ENCODE measurements at regions not wholly inside any gene's neighbourhood (a gene's known extent, or its start where the extent isn't known, plus 50 kb on each side); places are given as distances from the start of the nearest gene placed in this dataset.

DNA sequence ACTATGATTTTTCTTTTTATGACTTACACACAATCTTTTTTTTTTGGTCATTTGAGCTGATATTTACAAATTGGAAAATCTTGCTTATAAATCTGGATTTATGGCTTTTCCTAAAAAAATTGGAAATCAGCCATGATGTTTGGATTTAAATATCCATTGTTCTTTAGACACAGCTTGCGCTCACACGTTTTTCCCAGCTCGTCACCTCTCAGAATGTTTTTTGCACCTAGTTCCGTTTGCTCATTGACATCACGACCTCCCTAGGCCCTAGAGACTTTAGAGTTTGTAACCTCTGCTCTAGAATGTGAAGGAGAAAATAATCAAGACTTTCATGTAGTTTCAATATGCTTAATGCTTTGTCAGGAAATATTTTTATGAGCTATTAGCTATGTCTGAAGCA is 930.5 kb downstream of the TLE4 start:
- TF ChIP-seq, protein P1, sequence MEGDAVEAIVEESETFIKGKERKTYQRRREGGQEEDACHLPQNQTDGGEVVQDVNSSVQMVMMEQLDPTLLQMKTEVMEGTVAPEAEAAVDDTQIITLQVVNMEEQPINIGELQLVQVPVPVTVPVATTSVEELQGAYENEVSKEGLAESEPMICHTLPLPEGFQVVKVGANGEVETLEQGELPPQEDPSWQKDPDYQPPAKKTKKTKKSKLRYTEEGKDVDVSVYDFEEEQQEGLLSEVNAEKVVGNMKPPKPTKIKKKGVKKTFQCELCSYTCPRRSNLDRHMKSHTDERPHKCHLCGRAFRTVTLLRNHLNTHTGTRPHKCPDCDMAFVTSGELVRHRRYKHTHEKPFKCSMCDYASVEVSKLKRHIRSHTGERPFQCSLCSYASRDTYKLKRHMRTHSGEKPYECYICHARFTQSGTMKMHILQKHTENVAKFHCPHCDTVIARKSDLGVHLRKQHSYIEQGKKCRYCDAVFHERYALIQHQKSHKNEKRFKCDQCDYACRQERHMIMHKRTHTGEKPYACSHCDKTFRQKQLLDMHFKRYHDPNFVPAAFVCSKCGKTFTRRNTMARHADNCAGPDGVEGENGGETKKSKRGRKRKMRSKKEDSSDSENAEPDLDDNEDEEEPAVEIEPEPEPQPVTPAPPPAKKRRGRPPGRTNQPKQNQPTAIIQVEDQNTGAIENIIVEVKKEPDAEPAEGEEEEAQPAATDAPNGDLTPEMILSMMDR (IDR thresholded peaks at IDR 0.05; ENCODE audit: poor library complexity): no peak
- TF ChIP-seq EZH2 (IDR thresholded peaks at IDR 0.05; ENCODE audit: borderline replicate concordance) (no peak), EZH2phosphoT487 (IDR thresholded peaks at IDR 0.05; ENCODE audit: low read depth, severe bottlenecking, unreplicated experiment) (no peak)

Data from hepatocyte (in vitro differentiated cells).